Peyer's patch (tissue), 4 donors: ENCODE measurements at regions not wholly inside any gene's neighbourhood (a gene's known extent, or its start where the extent isn't known, plus 50 kb on each side); places are given as distances from the start of the nearest gene placed in this dataset.

Source experiments
- DNase-seq, 3 donors: peaks; one replicate each; pipeline ENCODE4 v3.0.0-alpha.2; 2017 to 2019
- H3K27ac ChIP-seq, 4 donors: fragments of 200-600 bp; sonication (generic); one replicate each; pipeline ENCODE4 v1.5.1; 2016 to 2019
- H3K27me3 ChIP-seq, 2 donors: fragments of 200-600 bp; sonication (generic); one replicate each; pipeline ENCODE4 v1.5.1; 2019
- H3K36me3 ChIP-seq, 3 donors: fragments of 200-600 bp; sonication (generic); one replicate each; pipeline ENCODE4 v1.5.1; 2016 to 2019
- H3K4me1 ChIP-seq, 4 donors: fragments of 200-600 bp; sonication (generic); one replicate each; pipeline ENCODE4 v1.5.1; 2016 to 2019
- H3K4me3 ChIP-seq, 4 donors: fragments of 200-600 bp; sonication (generic); 1 replicate in 3 of 4; 2 replicates in 1 of 4; pipeline ENCODE4 v1.5.1; 2016 to 2019; ENCODE audit warnings: mild to moderate bottlenecking in 1 of 4
- H3K9me3 ChIP-seq, 4 donors: fragments of 200-600 bp; sonication (generic); one replicate each; pipeline ENCODE4 v1.5.1; 2016 to 2019; ENCODE audit warnings: mild to moderate bottlenecking in 1 of 4
- POLR2A ChIP-seq, 2 donors: fragments of 450-650 bp; IDR thresholded peaks; one replicate each; pipeline ENCODE4 v1.5.1; 2017; ENCODE audit warnings: antibody characterized with exemption in 2 of 2, mild to moderate bottlenecking in 2 of 2, moderate library complexity in 2 of 2
- TF ChIP-seq, protein P1 (sequence below), 6 experiments: fragments of 450-650 bp in 4 of 6; fragments of 200-600 bp in 2 of 6; sonication (generic) in 1 of 6; IDR thresholded peaks; one replicate each; pipeline ENCODE4 v1.5.1; 2017 to 2019; ENCODE audit warnings: antibody characterized with exemption in 6 of 6, mild to moderate bottlenecking in 3 of 6, moderate library complexity in 1 of 6

DNA sequence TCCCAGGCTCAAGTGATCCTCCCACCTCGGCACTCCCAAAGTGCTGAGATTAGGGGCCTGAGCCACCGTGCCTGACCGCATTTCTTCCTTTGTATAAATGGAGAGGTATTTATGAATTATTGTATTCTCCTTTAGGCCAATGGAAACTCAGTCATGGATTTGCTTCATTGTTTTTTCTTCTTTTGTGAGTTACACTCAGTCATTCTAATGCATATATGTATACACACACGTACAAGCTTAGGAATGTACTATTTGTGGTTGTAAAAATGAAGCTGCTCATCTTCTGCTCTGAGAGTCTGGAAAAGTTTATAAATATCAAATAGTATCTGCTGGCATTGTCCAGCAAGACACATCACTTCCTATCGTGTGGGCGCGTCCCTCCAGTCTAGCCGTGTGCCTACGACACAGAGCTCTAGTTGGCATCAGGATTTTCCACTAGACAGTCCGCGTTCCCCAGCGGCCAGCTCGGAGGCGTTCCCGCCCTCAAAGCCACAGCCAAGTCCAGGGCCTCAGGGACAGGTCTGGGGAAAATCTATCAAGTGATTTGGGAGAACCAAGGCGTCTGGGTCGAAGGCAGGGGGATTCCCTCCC lies 215.2 kb downstream of the NFATC2 start:
- Histone ChIP-seq H3K9me3 (no peaks in the 10 kb centered on the region), H3K4me1 (no peaks in the 10 kb centered on the region), H3K27me3 (no peaks in the 10 kb centered on the region), H3K36me3 (no peaks in the 10 kb centered on the region), H3K4me3 (no peak overlapping the region), H3K27ac (no peak overlapping the region)
- TF ChIP-seq, protein P1, sequence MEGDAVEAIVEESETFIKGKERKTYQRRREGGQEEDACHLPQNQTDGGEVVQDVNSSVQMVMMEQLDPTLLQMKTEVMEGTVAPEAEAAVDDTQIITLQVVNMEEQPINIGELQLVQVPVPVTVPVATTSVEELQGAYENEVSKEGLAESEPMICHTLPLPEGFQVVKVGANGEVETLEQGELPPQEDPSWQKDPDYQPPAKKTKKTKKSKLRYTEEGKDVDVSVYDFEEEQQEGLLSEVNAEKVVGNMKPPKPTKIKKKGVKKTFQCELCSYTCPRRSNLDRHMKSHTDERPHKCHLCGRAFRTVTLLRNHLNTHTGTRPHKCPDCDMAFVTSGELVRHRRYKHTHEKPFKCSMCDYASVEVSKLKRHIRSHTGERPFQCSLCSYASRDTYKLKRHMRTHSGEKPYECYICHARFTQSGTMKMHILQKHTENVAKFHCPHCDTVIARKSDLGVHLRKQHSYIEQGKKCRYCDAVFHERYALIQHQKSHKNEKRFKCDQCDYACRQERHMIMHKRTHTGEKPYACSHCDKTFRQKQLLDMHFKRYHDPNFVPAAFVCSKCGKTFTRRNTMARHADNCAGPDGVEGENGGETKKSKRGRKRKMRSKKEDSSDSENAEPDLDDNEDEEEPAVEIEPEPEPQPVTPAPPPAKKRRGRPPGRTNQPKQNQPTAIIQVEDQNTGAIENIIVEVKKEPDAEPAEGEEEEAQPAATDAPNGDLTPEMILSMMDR (IDR thresholded peaks at IDR 0.05): no peak
- TF ChIP-seq POLR2A (IDR thresholded peaks at IDR 0.05): no peak
- no peak for DNase-seq

- H3K27me3 ChIP-seq: no peaks in the 10 kb centered on the region
- DNase-seq: peak; percentile 40 to 78 (median 58)
- no peaks in the 10 kb centered on the region for H3K4me1 ChIP-seq
- no peaks in the 10 kb centered on the region for H3K36me3 ChIP-seq
- no peak overlapping the region for H3K4me3 ChIP-seq
- H3K9me3 ChIP-seq: no peaks in the 10 kb centered on the region
- no peak for TF ChIP-seq POLR2A (IDR thresholded peaks at IDR 0.05)
- TF ChIP-seq, protein P1 (IDR thresholded peaks at IDR 0.05): peak in 5 of 6 experiments; percentile 23 to 64 (median 61)
- no peak overlapping the region for H3K27ac ChIP-seq
Measured at GRCh38 chr20:51326201-51326819, 216.2 kb downstream of the NFATC2 start.

DNA sequence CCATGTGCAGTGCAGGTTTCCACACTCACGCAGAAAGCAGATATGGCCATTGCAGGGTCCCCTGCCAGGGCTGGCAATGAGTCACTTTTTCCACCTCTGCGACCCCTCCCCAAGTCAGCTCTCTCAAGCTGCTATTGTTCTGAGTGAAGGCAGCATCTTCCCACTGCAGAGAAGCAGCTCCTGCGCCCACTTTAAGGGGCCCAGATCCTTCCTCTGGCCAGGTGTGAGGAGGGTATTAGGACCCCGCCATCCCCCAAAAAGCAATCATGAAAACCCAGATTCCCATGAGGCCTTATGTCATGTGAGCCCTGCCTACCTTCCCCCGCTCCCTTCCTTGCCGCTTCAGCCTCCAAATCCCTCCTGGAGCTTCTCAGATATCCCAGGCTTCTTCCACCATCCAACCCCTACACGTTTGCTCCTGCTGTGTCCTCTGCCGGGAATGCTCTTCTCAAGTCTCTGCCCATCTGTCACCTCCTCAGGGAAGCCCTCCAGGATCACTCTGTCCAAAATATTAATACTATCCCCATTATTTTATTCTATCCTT lies 220.3 kb downstream of the NFATC2 start:
- Histone ChIP-seq H3K27ac (no peak overlapping the region), H3K4me1 (no peaks in the 10 kb centered on the region), H3K4me3 (no peak overlapping the region), H3K27me3 (no peaks in the 10 kb centered on the region), H3K9me3 (no peaks in the 10 kb centered on the region), H3K36me3 (no peaks in the 10 kb centered on the region)
- TF ChIP-seq POLR2A (IDR thresholded peaks at IDR 0.05): no peak
- TF ChIP-seq, protein P1 (IDR thresholded peaks at IDR 0.05): no peak
- DNase-seq: no peak

DNA sequence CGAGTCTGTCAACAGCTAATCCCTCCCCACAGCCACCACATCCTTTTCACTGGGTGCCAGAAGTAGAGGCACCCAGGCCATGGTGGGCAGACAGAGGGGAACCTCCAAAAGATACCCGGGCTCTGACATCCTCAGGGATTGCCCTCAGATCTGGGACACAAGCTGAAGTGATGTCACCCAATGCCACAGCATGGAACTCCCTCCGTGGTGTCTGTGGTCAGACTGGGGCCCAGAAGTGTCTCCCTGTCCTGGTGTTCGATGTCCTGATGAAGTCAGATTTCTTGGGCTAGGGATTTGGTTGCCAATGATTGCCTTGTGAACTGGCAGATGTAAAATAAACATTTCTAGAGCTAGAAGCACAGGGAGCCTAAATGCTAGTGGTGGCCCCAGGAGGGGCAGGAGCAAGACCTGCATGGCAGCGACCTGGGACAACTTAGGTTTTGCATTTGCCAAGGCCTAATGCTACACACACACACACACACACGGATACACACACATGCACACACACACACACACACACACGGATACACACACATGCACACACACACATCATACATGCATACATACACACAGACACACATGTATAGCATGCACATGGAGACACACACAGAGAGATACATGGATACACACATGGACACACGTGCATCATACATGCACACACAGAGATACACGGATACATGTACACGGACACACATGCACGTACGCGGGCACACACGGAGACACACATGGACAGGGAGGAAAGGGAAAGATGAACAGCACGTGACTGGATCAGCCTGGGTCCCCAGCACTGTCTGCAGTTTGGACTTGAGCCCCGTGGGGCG lies 221.0 kb downstream of the NFATC2 start:
- Histone ChIP-seq H3K27me3 (no peaks in the 10 kb centered on the region), H3K4me3 (no peak overlapping the region), H3K36me3 (no peaks in the 10 kb centered on the region), H3K9me3 (no peaks in the 10 kb centered on the region), H3K27ac (no peak overlapping the region), H3K4me1 (no peaks in the 10 kb centered on the region)
- no peak for TF ChIP-seq POLR2A (IDR thresholded peaks at IDR 0.05)
- TF ChIP-seq, protein P1 (IDR thresholded peaks at IDR 0.05): no peak
- DNase-seq: no peak

DNA sequence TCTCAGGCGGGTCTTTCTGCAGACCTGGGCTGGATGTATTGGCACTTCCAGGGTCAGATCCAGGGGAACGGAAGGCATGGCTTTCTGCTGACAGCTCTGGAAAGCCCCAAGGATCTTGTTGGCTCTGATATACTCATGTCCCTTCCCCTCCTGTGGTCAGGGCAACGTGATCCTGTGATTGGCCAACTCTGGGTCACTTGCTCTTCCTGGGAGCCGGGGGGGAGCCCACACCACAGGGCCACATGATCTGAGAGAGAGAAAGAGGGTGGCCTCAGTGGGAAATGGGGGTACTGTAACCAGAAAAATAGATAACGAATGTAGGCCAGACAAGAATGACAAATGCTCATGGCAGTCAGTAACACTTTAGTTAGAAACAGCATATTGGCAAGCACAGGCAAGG lies 223.0 kb downstream of the NFATC2 start:
- Histone ChIP-seq H3K36me3 (no peaks in the 10 kb centered on the region), H3K9me3 (no peaks in the 10 kb centered on the region), H3K4me3 (no peak overlapping the region), H3K27me3 (no peaks in the 10 kb centered on the region), H3K27ac (no peak overlapping the region), H3K4me1 (no peaks in the 10 kb centered on the region)
- DNase-seq: no peak
- TF ChIP-seq, protein P1 (IDR thresholded peaks at IDR 0.05): no peak
- TF ChIP-seq POLR2A (IDR thresholded peaks at IDR 0.05): no peak
